ENCODE measurements at regions not wholly inside any gene's neighbourhood (a gene's known extent, or its start where the extent isn't known, plus 50 kb on each side); places are given as distances from the start of the nearest gene placed in this dataset.
A peak's percentile ranks its signal among the peaks of the same experiment; 100 is the strongest.

GRCh38 chr5:61731267-61731945 lies 399.3 kb downstream of the ZSWIM6 start:
- WGBS, 2 donors = 55 to 75% methylated on average over 5 to 6 of the region's 6 CpGs
- intact Hi-C loops (cut with DNase I) = no loop called here
- Histone ChIP-seq H3K36me3 (no peaks in the 10 kb centered on the region), H3K4me3 (replicated peaks in 1 of 3) (no peak overlapping the region), H3K27me3 (no peaks in the 10 kb centered on the region), H3K27ac (no peak overlapping the region), H3K4me1 (no peaks in the 10 kb centered on the region), H3K9me3 (no peaks in the 10 kb centered on the region)
- TF ChIP-seq POLR2A (IDR thresholded peaks at IDR 0.05) (no peak), CTCF (IDR thresholded peaks at IDR 0.05) (no peak)
- no peak for DNase-seq

- H3K36me3 ChIP-seq = no peaks in the 10 kb centered on the region
- no peak for DNase-seq
- H3K27me3 ChIP-seq = no peaks in the 10 kb centered on the region
- no peaks in the 10 kb centered on the region for H3K9me3 ChIP-seq
- TF ChIP-seq POLR2A (IDR thresholded peaks at IDR 0.05) (no peak), CTCF (IDR thresholded peaks at IDR 0.05) (no peak)
- no peak overlapping the region for H3K27ac ChIP-seq
- no peaks in the 10 kb centered on the region for H3K4me1 ChIP-seq
- intact Hi-C loops (cut with DNase I) = no loop called here
- H3K4me3 ChIP-seq (replicated peaks in 1 of 3) = no peak overlapping the region
- WGBS, 2 donors = 45 to 52% methylated on average over 5 of the region's 5 CpGs
Observed at GRCh38 chr5:61731946-61732314, 399.9 kb downstream of the ZSWIM6 start.

- Histone ChIP-seq H3K36me3 (no peaks in the 10 kb centered on the region), H3K4me1 (no peaks in the 10 kb centered on the region), H3K27ac (no peak overlapping the region), H3K4me3 (replicated peaks in 1 of 3) (no peak overlapping the region), H3K27me3 (no peaks in the 10 kb centered on the region), H3K9me3 (no peaks in the 10 kb centered on the region)
- TF ChIP-seq CTCF (IDR thresholded peaks at IDR 0.05) (no peak), POLR2A (IDR thresholded peaks at IDR 0.05) (no peak)
- 46 to 49% methylated on average over 12 of the region's 12 CpGs for WGBS, 2 donors
- DNase-seq = peak in 1 of 2 donors; percentile 1
- intact Hi-C loops (cut with DNase I) = no loop called here
Observed at GRCh38 chr5:61732369-61732768, 400.3 kb downstream of the ZSWIM6 start.

- no peak for DNase-seq
- no peak overlapping the region for H3K27ac ChIP-seq
- no peaks in the 10 kb centered on the region for H3K4me1 ChIP-seq
- H3K36me3 ChIP-seq = no peaks in the 10 kb centered on the region
- 71 to 72% methylated on average over 18 of the region's 18 CpGs for WGBS, 2 donors
- H3K9me3 ChIP-seq = no peaks in the 10 kb centered on the region
- TF ChIP-seq CTCF (IDR thresholded peaks at IDR 0.05) (no peak), POLR2A (IDR thresholded peaks at IDR 0.05) (no peak)
- intact Hi-C loops (cut with DNase I) = no loop called here
- no peak overlapping the region for H3K4me3 ChIP-seq (replicated peaks in 1 of 3)
- no peaks in the 10 kb centered on the region for H3K27me3 ChIP-seq
Observed at GRCh38 chr5:61732796-61733195, 400.7 kb downstream of the ZSWIM6 start.

DNA sequence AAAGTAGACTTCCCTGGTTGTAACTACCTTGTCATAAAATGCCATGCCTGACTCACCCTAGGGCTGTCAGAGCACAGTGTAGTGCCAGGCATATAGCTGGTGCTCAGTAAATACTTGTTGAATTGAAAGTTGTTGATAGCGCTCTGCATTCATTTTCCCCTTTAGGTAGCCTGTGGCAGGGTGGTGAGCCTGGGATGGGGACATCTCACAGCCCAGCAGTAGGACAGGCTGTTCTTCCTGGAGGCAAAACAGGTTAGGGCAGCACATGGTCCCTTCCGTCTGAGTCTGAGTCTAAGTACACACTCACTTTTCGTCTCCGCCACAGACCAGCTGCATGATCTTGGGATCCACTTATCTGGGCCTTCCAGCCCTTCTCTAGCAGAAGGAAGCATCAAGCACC lies 401.9 kb downstream of the ZSWIM6 start:
- DNase-seq = no peak
- no peak for TF ChIP-seq POLR2A (IDR thresholded peaks at IDR 0.05)
- no peak for TF ChIP-seq CTCF (IDR thresholded peaks at IDR 0.05)
- Histone ChIP-seq H3K9me3 (no peaks in the 10 kb centered on the region), H3K36me3 (no peaks in the 10 kb centered on the region), H3K27ac (no peak overlapping the region), H3K27me3 (no peaks in the 10 kb centered on the region), H3K4me1 (no peaks in the 10 kb centered on the region), H3K4me3 (replicated peaks in 1 of 3) (no peak overlapping the region)
- intact Hi-C loops (cut with DNase I) = no loop called here
- WGBS, 2 donors = 95 to 96% methylated on average over 4 of the region's 4 CpGs
